ENCODE measurements at regions not wholly inside any gene's neighbourhood (a gene's known extent, or its start where the extent isn't known, plus 50 kb on each side); places are given as distances from the start of the nearest gene placed in this dataset.

DNA sequence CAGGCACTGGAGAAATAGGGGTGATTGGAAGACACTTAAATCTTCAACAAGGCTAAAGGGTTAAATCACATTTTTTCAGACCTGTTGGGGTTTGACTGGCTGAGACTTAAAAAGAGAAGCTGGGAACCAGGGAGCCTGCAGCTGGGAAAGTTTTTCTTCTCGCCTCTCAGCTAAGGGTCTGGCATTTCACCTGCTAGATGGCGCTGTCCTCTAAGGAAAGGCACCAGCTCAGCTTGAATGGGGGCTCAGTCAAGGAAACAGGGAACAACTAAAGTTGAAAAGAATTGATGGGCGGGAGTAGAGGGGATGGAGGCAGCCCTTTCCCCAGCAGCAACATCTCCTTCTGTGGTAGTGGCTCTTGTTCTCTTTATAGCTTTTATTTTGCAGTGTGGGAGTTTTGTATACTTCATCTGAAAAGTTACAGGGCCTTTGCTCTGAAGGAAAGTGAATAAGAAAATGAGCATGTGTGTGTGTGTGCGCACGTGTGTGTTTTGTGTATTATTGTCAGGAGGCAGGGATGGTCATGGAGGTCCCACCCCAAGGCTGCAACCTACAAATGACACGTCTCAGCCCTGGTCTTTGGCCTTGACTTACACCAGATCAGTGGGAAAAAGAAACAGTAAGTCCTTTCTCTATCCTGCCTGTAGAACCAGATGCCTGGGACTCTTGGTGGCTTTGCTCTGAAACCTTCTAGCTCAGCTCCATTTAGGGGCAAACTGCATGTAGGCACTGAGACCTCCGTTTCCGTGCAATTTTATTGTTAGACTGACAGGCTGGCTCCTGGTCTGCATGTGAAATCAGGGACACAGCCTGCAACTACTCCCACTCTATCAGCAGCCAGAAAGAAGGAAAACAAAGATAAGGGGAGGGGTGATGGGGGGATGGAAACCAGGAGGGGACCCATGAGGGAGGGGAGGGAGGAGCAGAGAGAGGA is 316.2 kb upstream of the CLINT1 start:
- peaks cover 18 to 55% of the 10 kb centered on the region in 2 donors for H3K27me3 Mint-ChIP-seq
- no peaks in the 10 kb centered on the region for H3K36me3 Mint-ChIP-seq (ENCODE audit: insufficient read depth)
- no peak overlapping the region for H3K27ac Mint-ChIP-seq
- no peaks in the 10 kb centered on the region for H3K9me3 Mint-ChIP-seq
- ATAC-seq (replicated peaks) (no peak), DNase-seq (peak; percentile 5 to 13 (median 7))
- H3K4me1 Mint-ChIP-seq (ENCODE audit: low read depth in 2 of 2), result no peaks in the 10 kb centered on the region
- no peak overlapping the region for H3K4me3 Mint-ChIP-seq

DNA sequence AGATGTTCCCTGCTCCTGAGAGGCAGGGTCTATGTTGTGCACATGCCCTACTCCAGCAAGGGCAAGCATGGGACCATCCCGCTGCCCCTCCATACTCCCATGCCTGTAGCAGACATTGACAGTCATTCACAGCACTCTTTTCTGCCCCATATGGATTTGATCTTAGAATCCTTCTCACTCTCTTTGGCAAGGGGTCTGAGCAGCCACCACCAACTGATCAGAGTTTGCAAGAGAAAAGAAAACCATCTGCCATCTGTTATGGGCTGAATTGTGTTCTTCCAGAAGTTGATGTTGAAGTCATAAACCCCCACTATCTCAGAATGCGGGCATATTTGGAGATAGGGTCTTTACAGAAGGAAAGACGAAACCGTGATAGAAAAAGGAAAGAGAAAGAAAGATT is 315.1 kb upstream of the CLINT1 start:
- H3K9me3 Mint-ChIP-seq, result no peaks in the 10 kb centered on the region
- no peak overlapping the region for H3K27ac Mint-ChIP-seq
- H3K4me1 Mint-ChIP-seq (ENCODE audit: low read depth in 2 of 2), result no peaks in the 10 kb centered on the region
- H3K27me3 Mint-ChIP-seq, result peaks cover 24 to 56% of the 10 kb centered on the region in 2 donors
- no peaks in the 10 kb centered on the region for H3K36me3 Mint-ChIP-seq (ENCODE audit: insufficient read depth)
- ATAC-seq (replicated peaks) (no peak), DNase-seq (no peak)
- no peak overlapping the region for H3K4me3 Mint-ChIP-seq

DNA sequence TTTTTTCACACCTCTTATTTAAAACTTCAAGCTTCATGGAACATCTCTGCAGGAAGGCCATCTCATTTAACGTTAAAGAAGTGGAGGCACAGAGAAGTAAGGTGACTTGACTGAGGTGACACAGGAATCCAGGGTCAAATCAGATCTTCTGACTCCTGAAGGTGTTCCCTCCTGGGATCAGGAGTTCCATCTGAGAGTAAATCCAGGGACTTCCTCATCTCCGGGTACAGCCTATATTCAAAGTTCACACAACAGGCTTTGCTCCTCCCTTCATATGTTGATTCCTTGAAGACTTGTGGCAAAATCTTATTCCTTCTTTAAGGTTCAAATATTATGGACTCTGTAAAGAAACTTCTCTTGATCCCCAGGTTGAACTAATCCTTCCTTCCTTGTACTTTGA is 313.1 kb upstream of the CLINT1 start:
- DNase-seq (no peak), ATAC-seq (replicated peaks) (no peak)
- H3K4me3 Mint-ChIP-seq, result no peak overlapping the region
- H3K27ac Mint-ChIP-seq, result no peak overlapping the region
- H3K27me3 Mint-ChIP-seq, result peaks cover 19 to 56% of the 10 kb centered on the region in 2 donors
- no peaks in the 10 kb centered on the region for H3K36me3 Mint-ChIP-seq (ENCODE audit: insufficient read depth)
- no peaks in the 10 kb centered on the region for H3K4me1 Mint-ChIP-seq (ENCODE audit: low read depth in 2 of 2)
- H3K9me3 Mint-ChIP-seq, result no peaks in the 10 kb centered on the region

DNA sequence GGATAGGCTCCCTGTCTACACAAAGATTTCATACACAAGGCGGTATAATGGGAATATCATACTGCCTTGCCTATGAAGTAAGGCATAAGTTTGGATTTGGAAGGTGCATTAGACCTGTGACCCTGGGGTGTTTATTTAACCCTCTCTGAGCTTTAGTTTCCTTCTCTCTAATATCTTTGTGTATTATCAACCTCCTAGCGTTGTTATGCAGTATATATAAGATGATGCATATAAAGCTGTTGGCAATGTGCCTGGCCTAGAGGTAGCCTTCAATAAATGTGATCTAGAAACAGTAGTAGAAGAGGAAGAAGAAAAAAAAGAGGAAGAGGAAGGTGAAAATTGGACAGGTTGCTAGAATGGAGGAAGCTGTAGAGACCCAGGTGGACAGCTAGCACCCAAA is 311.6 kb upstream of the CLINT1 start:
- Mint-ChIP-seq H3K27ac (no peak overlapping the region), H3K4me3 (no peak overlapping the region), H3K4me1 (ENCODE audit: low read depth in 2 of 2) (no peaks in the 10 kb centered on the region), H3K27me3 (peaks cover 25 to 49% of the 10 kb centered on the region in 2 donors), H3K36me3 (ENCODE audit: insufficient read depth) (peaks cover 3% of the 10 kb centered on the region), H3K9me3 (no peaks in the 10 kb centered on the region)
- DNase-seq, result no peak
- no peak for ATAC-seq (replicated peaks)

DNA sequence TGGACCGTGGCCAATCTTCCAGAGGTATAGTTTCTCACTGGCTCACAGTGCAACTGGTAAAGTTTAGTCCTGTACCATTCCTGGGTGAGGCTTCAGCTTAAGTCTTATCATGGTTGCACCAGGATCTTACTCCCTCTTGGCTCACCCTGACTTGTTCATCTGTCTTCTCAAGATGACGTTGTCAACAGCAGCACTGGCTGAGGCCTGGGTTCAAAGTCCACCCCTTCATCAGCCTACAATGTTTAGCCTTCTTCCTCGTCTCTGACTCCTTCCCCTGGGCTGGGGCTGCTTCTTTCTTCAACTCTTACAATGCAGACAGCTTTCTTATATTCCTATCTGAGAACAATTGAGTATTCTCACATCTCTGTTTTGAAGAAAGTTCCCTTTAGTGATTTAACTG is 311.1 kb upstream of the CLINT1 start:
- no peak overlapping the region for H3K4me3 Mint-ChIP-seq
- peaks cover 30 to 49% of the 10 kb centered on the region in 2 donors for H3K27me3 Mint-ChIP-seq
- no peak for DNase-seq
- H3K36me3 Mint-ChIP-seq (ENCODE audit: insufficient read depth), result peaks cover 3% of the 10 kb centered on the region
- no peaks in the 10 kb centered on the region for H3K9me3 Mint-ChIP-seq
- H3K27ac Mint-ChIP-seq, result no peak overlapping the region
- no peaks in the 10 kb centered on the region for H3K4me1 Mint-ChIP-seq (ENCODE audit: low read depth in 2 of 2)
- no peak for ATAC-seq (replicated peaks)

DNA sequence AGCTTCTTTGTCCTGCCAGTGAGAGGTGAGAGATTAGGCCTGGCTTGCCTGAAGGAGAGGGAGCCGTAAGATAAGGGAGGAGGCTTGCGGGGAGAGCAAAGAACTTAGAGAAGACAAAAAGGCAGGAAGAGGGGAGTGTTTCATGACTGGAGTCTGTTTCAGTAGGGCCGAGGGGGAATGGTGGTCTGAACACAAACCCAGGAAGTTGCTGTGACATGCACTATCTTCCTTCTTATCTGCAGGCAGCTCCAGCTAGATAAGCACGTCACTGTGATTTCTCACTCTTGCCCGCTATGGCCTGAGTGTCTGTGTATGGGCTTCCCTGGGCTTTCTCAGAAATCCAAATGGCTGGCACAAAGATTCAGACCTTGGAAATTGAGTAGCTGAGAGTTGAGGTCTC is 307.5 kb upstream of the CLINT1 start:
- Mint-ChIP-seq H3K36me3 (ENCODE audit: insufficient read depth) (peaks cover 3% of the 10 kb centered on the region), H3K27ac (no peak overlapping the region), H3K4me3 (no peak overlapping the region), H3K27me3 (peaks cover 40 to 60% of the 10 kb centered on the region in 2 donors), H3K9me3 (no peaks in the 10 kb centered on the region), H3K4me1 (ENCODE audit: low read depth in 2 of 2) (no peaks in the 10 kb centered on the region)
- DNase-seq, result no peak
- no peak for ATAC-seq (replicated peaks)

DNA sequence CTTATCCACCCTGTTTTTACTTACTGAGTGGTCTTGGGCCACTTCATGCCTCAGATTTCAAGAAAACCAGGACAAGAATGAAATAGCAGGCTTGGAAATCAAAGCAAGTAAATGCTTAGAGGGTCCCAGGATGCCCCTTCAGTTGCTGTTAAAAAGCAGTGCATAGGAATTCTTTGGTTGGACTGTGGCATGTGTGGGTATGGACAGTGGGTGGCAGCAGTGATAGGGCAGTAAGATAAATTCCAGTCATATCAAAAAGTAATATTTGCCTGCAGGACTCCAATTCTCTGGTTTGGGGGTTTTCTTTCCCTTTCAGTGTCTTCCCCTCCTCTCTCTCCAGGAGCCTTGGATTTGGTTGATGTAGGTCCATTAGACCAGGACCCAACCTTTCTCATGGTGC is 306.7 kb upstream of the CLINT1 start:
- ATAC-seq (replicated peaks) (no peak), DNase-seq (no peak)
- H3K9me3 Mint-ChIP-seq, result no peaks in the 10 kb centered on the region
- H3K4me1 Mint-ChIP-seq (ENCODE audit: low read depth in 2 of 2), result no peaks in the 10 kb centered on the region
- peaks cover 3% of the 10 kb centered on the region for H3K36me3 Mint-ChIP-seq (ENCODE audit: insufficient read depth)
- H3K4me3 Mint-ChIP-seq, result no peak overlapping the region
- H3K27ac Mint-ChIP-seq, result no peak overlapping the region
- peaks cover 36 to 54% of the 10 kb centered on the region in 2 donors for H3K27me3 Mint-ChIP-seq

DNA sequence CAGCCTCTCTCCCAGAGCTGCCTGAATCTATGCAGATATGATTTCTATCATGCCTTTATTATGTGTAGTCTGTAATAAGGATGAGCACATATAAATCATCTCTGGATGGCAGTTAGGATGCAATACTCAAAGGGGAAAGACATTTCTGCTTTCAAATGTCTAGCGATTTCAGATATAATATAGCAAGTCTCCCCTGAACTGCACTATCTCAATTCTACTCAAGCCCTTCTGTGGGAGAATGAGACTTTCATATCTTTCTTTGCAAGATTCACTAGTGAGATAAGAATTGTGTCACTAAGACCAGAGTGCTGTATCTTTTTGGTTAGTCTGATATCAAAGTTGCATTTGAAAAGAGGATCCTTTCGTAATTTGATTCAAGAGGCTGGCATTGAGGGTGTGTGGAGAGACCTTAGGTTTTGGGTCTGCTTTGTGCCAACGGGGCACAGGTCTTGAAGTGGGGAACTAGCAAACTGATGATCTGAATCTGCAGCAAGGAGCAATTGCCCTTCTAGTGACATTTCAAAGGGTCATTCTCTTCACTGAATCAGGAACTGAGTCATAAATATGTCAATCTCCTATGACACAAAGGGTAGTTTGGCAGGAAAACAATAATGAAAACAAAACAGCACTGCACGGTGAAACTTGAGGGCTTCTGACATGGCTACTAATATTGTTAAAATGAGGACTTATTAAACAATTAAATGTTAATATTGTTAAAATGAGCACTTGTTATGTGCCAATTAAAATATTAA is 305.5 kb upstream of the CLINT1 start:
- ATAC-seq (replicated peaks) (no peak), DNase-seq (no peak)
- H3K27ac Mint-ChIP-seq, result no peak overlapping the region
- H3K4me3 Mint-ChIP-seq, result no peak overlapping the region
- H3K27me3 Mint-ChIP-seq, result peaks cover 31 to 52% of the 10 kb centered on the region in 2 donors
- no peaks in the 10 kb centered on the region for H3K4me1 Mint-ChIP-seq (ENCODE audit: low read depth in 2 of 2)
- peaks cover 3% of the 10 kb centered on the region for H3K36me3 Mint-ChIP-seq (ENCODE audit: insufficient read depth)
- H3K9me3 Mint-ChIP-seq, result no peaks in the 10 kb centered on the region

DNA sequence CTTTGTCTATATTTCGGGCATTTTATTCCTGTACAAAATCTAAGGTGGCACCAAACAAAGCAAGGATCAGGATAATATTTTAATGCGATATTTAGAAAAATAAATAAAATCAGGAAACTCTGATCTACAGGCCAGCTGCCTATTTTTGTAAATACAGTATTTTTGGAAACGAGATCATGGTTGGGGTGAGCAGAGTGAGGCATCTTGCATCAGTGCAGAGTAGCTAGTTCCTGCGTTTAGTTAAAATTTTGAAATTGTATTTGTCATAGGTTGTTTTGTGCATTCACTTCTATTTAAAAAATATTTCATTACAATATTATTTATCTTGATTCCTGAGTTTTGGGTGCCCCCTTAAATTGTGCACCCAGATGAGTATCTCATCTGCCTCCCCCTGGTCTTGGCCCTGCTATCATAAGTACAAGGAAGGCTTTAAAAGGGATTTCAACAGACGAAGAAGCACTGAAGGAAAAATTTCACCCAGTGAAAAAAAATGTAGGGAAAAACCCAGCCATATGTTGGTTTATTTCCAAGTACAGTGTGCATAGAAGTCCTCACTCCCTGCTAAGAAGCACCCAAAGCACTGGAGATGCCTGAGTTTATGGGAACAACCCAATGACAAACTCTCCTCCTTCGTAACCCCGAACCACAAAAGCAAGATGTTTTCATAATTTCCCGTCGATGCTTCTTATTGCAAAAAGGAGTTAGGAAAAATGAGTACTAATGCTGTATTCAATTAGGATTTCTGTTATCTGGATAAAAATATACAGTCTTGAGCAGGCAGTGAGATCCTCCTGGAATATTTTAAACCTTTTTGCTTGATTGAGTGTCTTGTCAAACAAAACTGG is 304.7 kb upstream of the CLINT1 start:
- peaks cover 3% of the 10 kb centered on the region for H3K36me3 Mint-ChIP-seq (ENCODE audit: insufficient read depth)
- no peaks in the 10 kb centered on the region for H3K9me3 Mint-ChIP-seq
- H3K27ac Mint-ChIP-seq, result no peak overlapping the region
- no peak for DNase-seq
- no peak for ATAC-seq (replicated peaks)
- peaks cover 27 to 44% of the 10 kb centered on the region in 2 donors for H3K27me3 Mint-ChIP-seq
- no peaks in the 10 kb centered on the region for H3K4me1 Mint-ChIP-seq (ENCODE audit: low read depth in 2 of 2)
- no peak overlapping the region for H3K4me3 Mint-ChIP-seq

DNA sequence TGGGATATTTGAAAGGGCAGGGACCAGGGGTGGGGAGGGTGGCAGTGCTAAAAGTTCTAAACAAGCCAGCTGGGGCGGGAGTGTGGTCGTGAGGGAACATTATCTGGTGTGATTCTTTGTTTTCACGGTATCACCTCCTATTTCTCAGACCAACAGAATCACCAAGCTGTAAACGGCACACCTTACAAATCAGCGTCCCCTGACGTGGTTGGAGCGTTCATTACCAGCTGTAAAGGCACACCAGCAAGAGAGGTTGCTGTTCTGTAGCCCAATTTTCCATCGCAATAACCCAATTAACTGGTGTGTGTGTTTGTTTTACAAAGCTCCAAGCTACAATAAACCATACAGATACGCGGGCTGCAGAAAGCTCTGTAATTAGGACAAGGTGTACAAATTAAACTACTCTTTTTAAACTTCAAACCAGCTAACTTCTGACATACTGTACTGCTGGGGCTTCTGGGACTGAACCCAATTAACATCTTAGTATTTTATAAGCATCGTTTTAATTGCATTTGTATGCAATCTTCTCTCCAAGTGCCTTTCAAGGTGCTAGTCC is 303.6 kb upstream of the CLINT1 start:
- H3K4me1 Mint-ChIP-seq (ENCODE audit: low read depth in 2 of 2), result no peaks in the 10 kb centered on the region
- ATAC-seq (replicated peaks), result no peak
- no peak for DNase-seq
- no peak overlapping the region for H3K27ac Mint-ChIP-seq
- peaks cover 3% of the 10 kb centered on the region for H3K36me3 Mint-ChIP-seq (ENCODE audit: insufficient read depth)
- no peaks in the 10 kb centered on the region for H3K9me3 Mint-ChIP-seq
- peaks cover 27 to 44% of the 10 kb centered on the region in 2 donors for H3K27me3 Mint-ChIP-seq
- H3K4me3 Mint-ChIP-seq, result no peak overlapping the region

DNA sequence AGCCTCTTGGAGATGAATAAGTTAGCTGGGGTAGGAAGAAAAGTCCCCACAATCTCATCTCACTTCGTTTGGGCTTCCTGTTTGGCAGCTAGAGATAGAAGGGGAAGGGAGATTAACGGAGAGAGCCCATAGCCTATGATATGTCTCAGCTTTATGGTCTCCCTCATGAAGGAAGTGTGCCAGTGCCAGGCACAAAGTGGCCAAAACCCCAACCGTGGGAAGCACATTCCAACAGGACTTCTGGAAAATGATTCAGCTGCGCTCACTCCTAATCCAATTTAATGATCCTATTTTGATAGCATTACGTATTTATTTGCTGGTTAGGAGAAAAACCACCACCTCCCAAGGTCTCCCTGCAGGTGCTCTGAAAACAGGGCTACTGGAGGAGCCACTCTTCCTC is 303.1 kb upstream of the CLINT1 start:
- DNase-seq (no peak), ATAC-seq (replicated peaks) (no peak)
- H3K4me1 Mint-ChIP-seq (ENCODE audit: low read depth in 2 of 2), result no peaks in the 10 kb centered on the region
- H3K4me3 Mint-ChIP-seq, result no peak overlapping the region
- H3K9me3 Mint-ChIP-seq, result no peaks in the 10 kb centered on the region
- H3K27me3 Mint-ChIP-seq, result peaks cover 27 to 44% of the 10 kb centered on the region in 2 donors
- no peak overlapping the region for H3K27ac Mint-ChIP-seq
- peaks cover 3% of the 10 kb centered on the region for H3K36me3 Mint-ChIP-seq (ENCODE audit: insufficient read depth)

DNA sequence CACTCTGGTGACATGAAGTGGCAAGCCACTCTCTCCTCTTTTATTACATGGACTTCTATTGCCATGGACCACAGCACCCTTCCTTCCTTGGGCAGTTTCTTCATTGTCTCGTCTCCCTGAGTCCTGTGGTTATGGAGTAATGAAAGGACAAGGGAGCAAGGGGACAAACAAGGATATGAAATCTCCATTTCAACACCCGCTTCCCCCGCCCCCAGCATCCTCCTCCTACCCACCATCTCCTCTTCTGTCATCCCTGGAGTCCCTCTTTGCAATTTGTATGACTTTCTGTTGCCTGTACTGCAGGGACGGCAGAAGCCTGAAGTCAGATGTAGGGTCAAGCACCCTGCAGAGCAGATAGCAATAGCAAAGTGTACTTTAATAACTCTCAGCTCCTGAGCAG is 300.7 kb upstream of the CLINT1 start:
- Mint-ChIP-seq H3K9me3 (no peaks in the 10 kb centered on the region), H3K27ac (no peak overlapping the region), H3K4me1 (ENCODE audit: low read depth in 2 of 2) (no peaks in the 10 kb centered on the region), H3K36me3 (ENCODE audit: insufficient read depth) (no peaks in the 10 kb centered on the region), H3K27me3 (peaks cover 15 to 27% of the 10 kb centered on the region in 2 donors), H3K4me3 (no peak overlapping the region)
- DNase-seq (no peak), ATAC-seq (replicated peaks) (no peak)

Measured in effector memory CD8-positive, alpha-beta T cell (primary cell).